Loucy (cell line): ENCODE measurements at regions not wholly inside any gene's neighbourhood (a gene's known extent, or its start where the extent isn't known, plus 50 kb on each side); places are given as distances from the start of the nearest gene placed in this dataset.

Experiments used
- H2AFZ ChIP-seq: fragments of 200-600 bp; sonication (generic); 2 replicates; pipeline ENCODE4 v1.6.0; 2016; ENCODE audit warnings: antibody characterized with exemption, mild to moderate bottlenecking, low read length, moderate library complexity
- H3F3A ChIP-seq: fragments of 200-600 bp; 2 replicates; pipeline ENCODE4 v1.6.0; 2016; ENCODE audit warnings: antibody characterized with exemption, low read depth, mild to moderate bottlenecking
- H3K27me3 ChIP-seq: fragments of 200-600 bp; sonication (generic); 2 replicates; pipeline ENCODE4 v1.6.1; 2014; ENCODE audit warnings: low read length, mild to moderate bottlenecking; ENCODE audit not compliant: insufficient read depth, poor library complexity, severe bottlenecking
- H3K36me3 ChIP-seq: fragments of 200-600 bp; sonication (generic); 2 replicates; pipeline ENCODE4 v1.6.1; 2016; ENCODE audit warnings: low read length; ENCODE audit not compliant: insufficient read depth
- H3K4me1 ChIP-seq: fragments of 200-600 bp; sonication (generic); 2 replicates; pipeline ENCODE4 v1.5.1; 2014; ENCODE audit warnings: low read length, mild to moderate bottlenecking; ENCODE audit not compliant: insufficient read depth, poor library complexity, severe bottlenecking
- H3K4me2 ChIP-seq: fragments of 200-600 bp; sonication (generic); 2 replicates; pipeline ENCODE4 v1.6.0; 2014; ENCODE audit warnings: antibody characterized with exemption, low read length, low read depth, mild to moderate bottlenecking; ENCODE audit not compliant: poor library complexity, severe bottlenecking
- H3K4me3 ChIP-seq: fragments of 200-600 bp; sonication (generic); 2 replicates; pipeline ENCODE4 v1.5.1; 2014; ENCODE audit warnings: low read length, mild to moderate bottlenecking, mixed read lengths; ENCODE audit not compliant: poor library complexity, severe bottlenecking
- H3K79me2 ChIP-seq: fragments of 200-600 bp; sonication (generic); 2 replicates; pipeline ENCODE4 v1.6.1; 2014; ENCODE audit warnings: low read length; ENCODE audit not compliant: insufficient read depth
- H3K9ac ChIP-seq: fragments of 200-600 bp; sonication (generic); 2 replicates; pipeline ENCODE4 v1.6.0; 2014; ENCODE audit warnings: mild to moderate bottlenecking, low read depth, low read length, moderate library complexity; ENCODE audit not compliant: poor library complexity, severe bottlenecking
- H3K9me2 ChIP-seq: fragments of 200-600 bp; sonication (generic); replicated peaks from 2 replicates; pipeline ENCODE4 v1.6.1; 2016; ENCODE audit warnings: low read depth, low read length, mixed read lengths
- H3K9me3 ChIP-seq: fragments of 200-600 bp; sonication (generic); 2 replicates; pipeline ENCODE4 v1.6.1; 2014; ENCODE audit warnings: mild to moderate bottlenecking, antibody characterized with exemption, low read length, low read depth; ENCODE audit not compliant: insufficient read depth
- H4K20me1 ChIP-seq: fragments of 200-600 bp; sonication (generic); 2 replicates; pipeline ENCODE4 v1.6.0; 2014; ENCODE audit warnings: antibody characterized with exemption, low read length, mild to moderate bottlenecking; ENCODE audit not compliant: insufficient read depth, poor library complexity, severe bottlenecking
- EZH2phosphoT487 ChIP-seq: fragments of 200-600 bp; IDR thresholded peaks from 2 replicates; pipeline ENCODE4 v1.6.1; 2018; ENCODE audit warnings: antibody characterized with exemption, mild to moderate bottlenecking, moderate library complexity, borderline replicate concordance
- TF ChIP-seq, protein P1 (sequence below): fragments of 200-600 bp; sonication (generic); conservative IDR thresholded peaks from 2 replicates; pipeline ENCODE4 v1.5.1; 2014; ENCODE audit warnings: mild to moderate bottlenecking, antibody characterized with exemption, low read length

DNA sequence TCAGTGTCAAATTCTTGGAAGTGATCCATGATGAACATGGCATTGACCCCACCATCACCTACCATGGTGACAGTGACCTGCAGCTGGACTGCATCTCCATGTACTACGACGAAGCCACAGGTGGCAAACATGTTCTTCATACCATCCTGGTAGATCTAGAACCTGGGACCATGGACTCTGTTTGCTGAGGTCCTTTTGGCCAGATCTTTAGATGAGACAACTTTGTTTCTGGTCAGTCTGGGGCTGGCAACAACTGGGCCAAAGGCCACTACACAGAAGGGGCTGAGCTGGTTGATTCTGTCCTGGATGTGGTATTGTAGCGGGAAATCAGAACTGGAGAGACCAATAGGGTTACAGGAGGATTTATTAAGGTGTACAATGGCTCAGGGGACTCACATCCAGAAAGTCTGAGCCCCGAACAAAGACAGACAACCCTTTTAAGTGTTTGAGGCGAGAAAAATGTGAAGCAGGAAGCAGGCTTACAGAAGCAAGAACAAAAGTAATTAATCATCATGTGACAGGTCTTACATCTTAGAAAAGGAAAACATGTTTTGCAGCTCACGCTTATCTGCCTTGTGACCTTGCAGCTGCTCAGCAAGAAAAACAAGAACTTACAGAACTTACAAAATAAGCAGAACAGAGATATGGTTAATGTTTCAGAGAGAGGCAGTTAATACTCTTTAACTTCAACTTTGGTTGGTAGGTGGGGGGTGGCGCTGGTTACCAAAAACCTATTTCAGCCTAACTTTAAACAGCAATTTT, 58.8 kb upstream of the MOCS1 start:
- H3K9me3 ChIP-seq = peaks cover 18% of the 10 kb centered on the region; the same call in 1 of the 2 replicates
- H3K4me2 ChIP-seq = no peak overlapping the region
- no peak overlapping the region for H3K4me3 ChIP-seq
- TF ChIP-seq, protein P1, sequence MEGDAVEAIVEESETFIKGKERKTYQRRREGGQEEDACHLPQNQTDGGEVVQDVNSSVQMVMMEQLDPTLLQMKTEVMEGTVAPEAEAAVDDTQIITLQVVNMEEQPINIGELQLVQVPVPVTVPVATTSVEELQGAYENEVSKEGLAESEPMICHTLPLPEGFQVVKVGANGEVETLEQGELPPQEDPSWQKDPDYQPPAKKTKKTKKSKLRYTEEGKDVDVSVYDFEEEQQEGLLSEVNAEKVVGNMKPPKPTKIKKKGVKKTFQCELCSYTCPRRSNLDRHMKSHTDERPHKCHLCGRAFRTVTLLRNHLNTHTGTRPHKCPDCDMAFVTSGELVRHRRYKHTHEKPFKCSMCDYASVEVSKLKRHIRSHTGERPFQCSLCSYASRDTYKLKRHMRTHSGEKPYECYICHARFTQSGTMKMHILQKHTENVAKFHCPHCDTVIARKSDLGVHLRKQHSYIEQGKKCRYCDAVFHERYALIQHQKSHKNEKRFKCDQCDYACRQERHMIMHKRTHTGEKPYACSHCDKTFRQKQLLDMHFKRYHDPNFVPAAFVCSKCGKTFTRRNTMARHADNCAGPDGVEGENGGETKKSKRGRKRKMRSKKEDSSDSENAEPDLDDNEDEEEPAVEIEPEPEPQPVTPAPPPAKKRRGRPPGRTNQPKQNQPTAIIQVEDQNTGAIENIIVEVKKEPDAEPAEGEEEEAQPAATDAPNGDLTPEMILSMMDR = no peak
- no peak for TF ChIP-seq EZH2phosphoT487
- no peaks in the 10 kb centered on the region for H3K27me3 ChIP-seq
- no peak overlapping the region for H3K9ac ChIP-seq
- H2AFZ ChIP-seq = no peak overlapping the region
- no peaks in the 10 kb centered on the region for H3K79me2 ChIP-seq
- H3K4me1 ChIP-seq = no peaks in the 10 kb centered on the region
- H3K36me3 ChIP-seq = no peaks in the 10 kb centered on the region
- H3K9me2 ChIP-seq = no peaks in the 10 kb centered on the region
- H4K20me1 ChIP-seq = no peaks in the 10 kb centered on the region
- no peaks in the 10 kb centered on the region for H3F3A ChIP-seq
